NCI-H446 (cell line): ENCODE measurements at regions not wholly inside any gene's neighbourhood (a gene's known extent, or its start where the extent isn't known, plus 50 kb on each side); places are given as distances from the start of the nearest gene placed in this dataset.
"Not testable (repeated sequence)": the region's sequence is repeated elsewhere in the genome, so short reads cannot be mapped to it uniquely, and the experiment has no call there.

Source experiments
- DNase-seq, 2 experiments: peaks; one replicate each; lab custom pipeline; 2025; lab: John Stamatoyannopoulos, UW

- no peak for DNase-seq
These were observed 206.7 kb upstream of the PROK2 start for GRCh38 chr3:71991681-71992080.

GRCh38 chr3:71991046-71991445 lies 206.1 kb upstream of the PROK2 start:
- no peak for DNase-seq

GRCh38 chr3:71990545-71990944 lies 205.6 kb upstream of the PROK2 start:
- no peak for DNase-seq

- no peak for DNase-seq
These were observed 204.2 kb upstream of the PROK2 start for GRCh38 chr3:71989165-71989564.

DNA sequence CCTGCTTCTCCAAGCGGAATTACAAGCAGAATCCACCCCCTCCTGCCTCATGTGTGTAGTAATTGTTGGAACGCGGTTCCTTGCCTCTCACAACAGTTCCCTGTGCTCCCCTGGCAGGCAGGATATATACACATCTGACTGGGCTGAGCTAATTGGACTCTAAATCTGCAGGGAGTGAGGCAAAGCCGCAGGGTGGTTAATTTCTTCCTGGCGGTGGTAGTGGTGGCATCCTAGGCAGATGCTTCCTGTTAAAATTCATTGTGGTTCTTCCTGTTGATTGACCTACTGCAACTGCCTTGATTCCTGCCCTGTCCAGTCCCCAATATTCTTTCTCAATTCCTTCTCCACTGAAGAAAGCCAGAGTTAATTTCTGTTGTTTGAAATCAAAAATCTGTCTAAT lies 202.9 kb upstream of the PROK2 start:
- DNase-seq = no peak

- DNase-seq = no peak
These were observed 202.3 kb upstream of the PROK2 start for GRCh38 chr3:71987089-71987735.

DNA sequence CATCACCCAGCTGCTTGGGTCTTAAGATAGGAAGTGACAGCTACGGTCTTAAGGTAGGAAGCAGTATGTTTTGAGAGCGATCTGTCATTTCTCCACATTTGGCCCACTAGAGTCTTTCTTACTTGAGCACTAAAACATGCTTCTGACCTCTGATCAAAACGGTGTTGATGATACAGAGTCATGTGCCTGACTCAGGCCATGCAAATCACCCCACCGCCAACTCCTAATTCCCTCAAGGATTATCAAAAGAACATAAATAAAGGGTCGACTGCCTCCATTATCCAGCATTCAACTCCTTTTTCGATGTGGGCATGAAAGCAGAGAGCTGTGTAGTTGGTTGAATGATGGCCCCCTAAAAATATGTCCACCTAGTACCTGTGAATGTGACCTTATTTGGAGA lies 201.7 kb upstream of the PROK2 start:
- no peak for DNase-seq

GRCh38 chr3:71984843-71985613 lies 200.1 kb upstream of the PROK2 start:
- DNase-seq = no peak

GRCh38 chr3:71983694-71984093 lies 198.7 kb upstream of the PROK2 start:
- no peak for DNase-seq

- DNase-seq = not testable (repeated sequence)
These were observed 197.7 kb upstream of the PROK2 start for GRCh38 chr3:71982506-71983258.

GRCh38 chr3:71979175-71979574 lies 194.2 kb upstream of the PROK2 start:
- DNase-seq = no peak

GRCh38 chr3:71978150-71978721 lies 193.3 kb upstream of the PROK2 start:
- no peak for DNase-seq

GRCh38 chr3:71977525-71977924 lies 192.6 kb upstream of the PROK2 start:
- DNase-seq = no peak

GRCh38 chr3:71975573-71975972 lies 190.6 kb upstream of the PROK2 start:
- no peak for DNase-seq

DNA sequence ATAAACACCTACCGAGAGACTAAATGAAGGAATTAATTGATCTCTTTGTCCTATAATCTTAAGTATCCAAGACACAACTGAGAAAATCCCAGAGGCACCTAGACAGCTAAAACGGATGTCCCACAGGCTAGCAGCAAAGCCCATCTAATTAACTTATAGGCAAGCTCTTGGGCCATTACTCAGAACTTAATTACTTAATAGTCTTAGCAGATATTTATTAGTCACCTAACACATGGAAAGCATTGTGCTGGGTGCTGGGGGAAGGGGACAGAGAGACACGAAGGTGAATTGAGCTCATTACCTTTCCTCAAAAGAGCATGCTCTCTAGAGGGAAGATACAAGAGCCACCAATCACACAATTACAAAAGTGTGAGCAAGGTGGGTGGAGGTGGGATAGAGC lies 189.8 kb upstream of the PROK2 start:
- DNase-seq = no peak

GRCh38 chr3:71973274-71974030 lies 188.5 kb upstream of the PROK2 start:
- no peak for DNase-seq

DNA sequence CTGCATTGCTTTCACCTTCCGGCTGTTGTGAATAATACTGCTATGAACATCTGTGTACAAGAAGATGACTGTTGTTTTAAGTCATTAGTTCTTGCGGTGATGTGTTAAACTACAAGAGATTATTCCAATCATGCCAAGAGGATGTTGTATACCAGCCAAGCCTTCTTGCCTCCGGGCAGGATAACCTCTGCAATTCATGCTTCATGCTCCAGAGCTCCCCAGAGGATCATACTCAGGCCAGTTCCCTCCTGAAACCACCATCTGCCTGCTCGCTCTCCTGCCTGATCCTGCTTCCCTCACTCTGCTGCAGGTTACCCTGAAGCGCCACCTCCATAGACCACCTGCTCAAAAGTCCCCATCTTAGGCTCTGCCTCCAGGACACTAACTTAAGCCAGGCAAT lies 187.1 kb upstream of the PROK2 start:
- DNase-seq = peak; percentile 3 to 38

DNA sequence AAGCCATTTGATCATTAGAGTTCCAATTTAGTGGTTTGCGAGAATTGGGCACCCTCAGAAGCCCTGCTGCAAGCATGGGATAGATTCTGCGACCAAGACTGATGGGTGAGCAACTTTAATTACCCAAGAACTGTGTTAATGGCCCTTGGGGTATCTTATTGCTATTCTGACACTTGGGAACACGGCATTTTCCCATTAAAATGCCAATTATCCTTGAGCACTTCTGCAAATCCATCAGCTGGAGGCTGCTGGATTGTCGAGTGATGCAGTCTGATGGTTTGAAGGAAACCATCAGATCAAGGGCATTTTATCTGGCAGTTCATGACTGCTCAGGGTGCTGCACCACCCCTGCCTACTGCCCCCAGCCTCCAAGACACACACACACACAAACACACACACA lies 183.6 kb upstream of the PROK2 start:
- DNase-seq = no peak

- DNase-seq = no peak
These were observed 181.2 kb upstream of the PROK2 start for GRCh38 chr3:71966185-71966584.

- DNase-seq = no peak
These were observed 179.2 kb upstream of the PROK2 start for GRCh38 chr3:71964170-71964569.

DNA sequence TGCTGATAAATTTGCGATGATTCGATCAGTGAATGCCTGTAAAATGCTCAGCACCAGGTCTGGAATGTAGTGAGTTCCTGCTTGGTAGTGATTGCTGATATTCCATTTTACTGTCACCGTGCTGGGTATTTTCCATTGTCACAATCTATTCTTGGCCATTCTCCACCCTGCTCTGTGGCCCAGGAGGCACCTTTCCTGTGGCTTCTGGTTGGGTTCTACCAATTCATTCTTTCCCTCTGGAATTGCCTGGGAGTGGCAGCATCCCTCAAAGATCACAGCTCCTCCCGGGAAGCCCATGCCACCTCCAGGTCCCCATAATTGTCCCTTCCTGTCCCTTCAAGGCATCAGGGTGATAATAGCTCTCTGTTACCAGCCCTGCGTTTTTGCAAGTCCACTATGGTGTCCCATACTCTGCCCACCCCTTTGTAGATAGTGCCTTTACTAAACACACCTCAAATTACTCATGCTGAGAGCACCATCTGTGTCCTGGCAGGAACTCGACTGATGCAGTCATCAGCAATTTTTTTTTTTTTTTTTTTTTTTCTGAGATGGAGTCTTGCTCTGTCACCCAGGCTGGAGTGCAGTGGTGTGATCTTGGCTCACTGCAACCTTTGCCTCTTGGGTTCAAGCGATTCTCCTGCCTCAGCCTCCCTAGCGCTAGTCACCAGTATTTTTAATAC lies 177.8 kb upstream of the PROK2 start:
- DNase-seq = no peak
